Suppressor macrophage treated with lipopolysaccharide for 4 hours (primary cell): ENCODE measurements at regions not wholly inside any gene's neighbourhood (a gene's known extent, or its start where the extent isn't known, plus 50 kb on each side); places are given as distances from the start of the nearest gene placed in this dataset.

Experiments
- DNase-seq: peaks from one replicate; pipeline ENCODE4 v3.0.0-alpha.2; 2020

GRCh38 chr20:11053310-11053709 is 379.5 kb upstream of the JAG1 start:
- DNase-seq: no peak

DNA sequence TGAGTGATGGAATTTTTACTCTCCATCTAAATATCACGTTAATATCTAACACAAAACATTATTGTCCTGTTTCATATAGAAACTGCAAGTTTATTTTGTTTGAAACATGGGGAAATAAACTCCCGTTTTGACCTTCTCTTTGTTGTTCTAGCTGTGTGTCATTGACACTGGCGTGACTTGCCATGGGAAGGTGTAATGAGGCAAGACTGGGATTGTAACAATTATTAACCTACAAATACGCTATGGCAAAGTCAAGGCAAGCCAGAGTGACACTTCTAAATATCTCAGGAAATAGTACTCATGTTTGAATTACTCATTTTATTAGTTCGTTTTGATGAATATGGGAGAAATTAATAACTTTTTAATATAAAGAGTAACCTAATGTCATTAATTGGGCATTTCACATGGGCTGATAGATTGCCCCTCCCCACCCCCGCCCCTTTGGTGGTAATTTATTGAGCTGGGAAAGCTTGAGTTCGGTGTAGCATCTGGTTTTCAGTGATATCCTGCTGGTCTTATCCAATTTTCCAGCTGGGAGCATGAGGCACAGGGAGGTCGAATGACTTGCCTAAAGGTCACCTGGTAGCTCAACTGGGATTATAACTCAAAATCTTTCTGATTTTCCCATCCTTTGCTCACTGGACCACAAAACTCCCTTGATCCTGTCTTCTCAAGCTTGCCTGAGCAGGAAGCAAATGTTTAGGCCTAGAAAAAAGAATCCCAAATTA is 380.6 kb upstream of the JAG1 start:
- no peak for DNase-seq

- DNase-seq: no peak
These were observed 382.6 kb upstream of the JAG1 start for GRCh38 chr20:11056414-11056813.

GRCh38 chr20:11057624-11058023 is 383.8 kb upstream of the JAG1 start:
- DNase-seq: no peak

- no peak for DNase-seq
These were observed 385.9 kb upstream of the JAG1 start for GRCh38 chr20:11059659-11060058.

GRCh38 chr20:11060423-11061185 is 386.8 kb upstream of the JAG1 start:
- no peak for DNase-seq

DNA sequence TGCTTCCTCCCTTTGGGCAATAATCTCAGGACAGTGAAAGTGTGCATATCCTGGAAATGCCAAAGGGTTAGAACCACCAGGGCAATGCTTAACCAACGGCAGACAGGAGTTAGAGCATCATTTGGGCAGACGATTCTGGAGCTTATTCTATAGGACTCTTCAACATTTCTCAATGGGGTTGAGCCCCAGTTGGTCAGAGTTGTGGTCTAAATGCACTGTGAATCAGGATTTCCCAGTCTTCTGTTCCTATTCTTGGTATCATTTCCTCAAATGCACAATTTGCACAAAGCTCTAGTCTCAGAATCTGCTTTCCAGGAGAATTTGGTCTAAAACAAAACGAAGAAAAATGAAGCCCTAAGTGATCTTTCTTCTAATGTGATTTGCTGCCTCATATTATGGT is 389.6 kb upstream of the JAG1 start:
- DNase-seq: peak; percentile 62

GRCh38 chr20:11064946-11065345 is 391.1 kb upstream of the JAG1 start:
- DNase-seq: no peak

GRCh38 chr20:11067359-11067758 is 393.6 kb upstream of the JAG1 start:
- DNase-seq: no peak

- DNase-seq: peak; percentile 2
These were observed 399.2 kb upstream of the JAG1 start for GRCh38 chr20:11072982-11073381.

GRCh38 chr20:11076434-11077105 is 402.8 kb upstream of the JAG1 start:
- DNase-seq: peak; percentile 7

- no peak for DNase-seq
These were observed 403.4 kb upstream of the JAG1 start for GRCh38 chr20:11077226-11077625.

GRCh38 chr20:11080010-11080409 is 406.2 kb upstream of the JAG1 start:
- no peak for DNase-seq

- no peak for DNase-seq
These were observed 407.1 kb upstream of the JAG1 start for GRCh38 chr20:11080781-11081377.

- DNase-seq: no peak
These were observed 410.0 kb upstream of the JAG1 start for GRCh38 chr20:11083841-11084240.

DNA sequence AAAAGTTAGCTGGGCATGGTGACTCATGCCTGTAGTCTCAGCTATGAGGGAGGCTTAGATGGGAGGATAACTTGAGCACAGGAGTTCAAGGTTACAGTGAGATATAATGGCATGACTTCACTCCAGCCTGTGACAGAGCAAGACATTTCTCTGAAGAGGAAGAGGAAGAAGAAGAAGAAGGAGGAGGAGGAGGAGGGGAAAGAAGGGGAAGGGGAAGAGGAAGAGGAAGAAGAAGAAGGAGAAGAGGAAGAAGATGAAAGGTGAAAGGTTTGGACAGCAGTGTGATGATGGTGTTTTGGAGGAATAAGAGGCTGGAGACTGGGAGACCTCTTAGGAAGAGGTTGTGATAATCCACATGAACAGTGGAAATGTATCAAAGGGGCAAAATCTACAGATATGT is 410.7 kb upstream of the JAG1 start:
- no peak for DNase-seq

DNA sequence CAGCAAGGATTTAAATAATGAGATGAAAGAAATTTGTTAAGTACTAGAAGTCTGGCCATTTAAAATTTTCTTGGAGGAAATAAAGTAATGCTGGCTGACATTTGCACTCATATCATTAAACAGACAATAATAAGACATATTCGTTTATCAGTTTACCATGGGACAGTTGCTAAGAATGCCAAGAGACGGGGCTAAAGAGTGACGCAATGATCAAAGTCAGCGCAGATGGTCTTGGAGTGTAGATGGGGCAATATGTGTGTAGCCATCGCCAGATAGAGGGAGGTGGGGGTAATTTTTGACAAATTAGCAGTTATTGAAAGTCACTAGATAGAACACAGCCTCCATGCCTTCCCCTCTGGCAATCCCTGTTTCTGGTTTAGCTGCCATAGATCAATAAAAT is 413.2 kb upstream of the JAG1 start:
- no peak for DNase-seq

GRCh38 chr20:11090751-11091150 is 417.0 kb upstream of the JAG1 start:
- DNase-seq: no peak

DNA sequence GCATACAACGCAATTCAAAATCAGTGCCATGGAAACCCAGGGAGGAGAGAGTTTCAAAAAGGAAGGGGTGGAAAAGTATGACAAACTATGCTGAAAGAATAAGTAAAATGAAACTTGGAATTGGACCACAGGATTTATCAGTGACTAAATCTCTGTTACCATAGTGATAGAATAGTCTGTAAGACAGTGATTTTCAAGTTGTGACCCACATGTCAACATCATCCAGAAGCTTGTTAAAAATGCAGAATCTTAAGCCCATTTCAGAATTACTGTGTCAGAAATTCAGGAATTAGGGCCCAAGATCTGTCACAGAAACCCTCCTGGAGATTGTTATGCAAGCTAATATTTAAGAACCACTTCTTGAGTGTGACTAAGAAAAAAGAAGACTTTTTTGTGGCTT is 417.7 kb upstream of the JAG1 start:
- no peak for DNase-seq

DNA sequence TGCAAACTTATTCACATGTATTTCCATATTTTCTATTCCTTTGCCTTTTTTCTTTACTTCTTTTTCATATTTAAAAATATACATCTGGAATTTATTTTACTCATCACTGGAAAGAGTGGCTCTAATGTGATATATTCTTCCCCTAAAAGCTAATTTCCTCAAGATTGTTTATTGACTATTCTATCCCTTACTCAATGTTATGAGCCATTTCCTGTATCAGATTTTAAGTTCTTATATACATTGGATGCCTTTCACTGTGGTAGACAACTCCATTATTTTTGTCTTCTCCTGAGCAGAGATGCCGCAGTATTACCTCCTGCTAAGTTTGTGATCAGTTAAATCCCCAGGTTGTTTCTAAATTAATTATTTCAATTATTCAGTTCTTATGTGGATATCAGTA is 418.4 kb upstream of the JAG1 start:
- no peak for DNase-seq

DNA sequence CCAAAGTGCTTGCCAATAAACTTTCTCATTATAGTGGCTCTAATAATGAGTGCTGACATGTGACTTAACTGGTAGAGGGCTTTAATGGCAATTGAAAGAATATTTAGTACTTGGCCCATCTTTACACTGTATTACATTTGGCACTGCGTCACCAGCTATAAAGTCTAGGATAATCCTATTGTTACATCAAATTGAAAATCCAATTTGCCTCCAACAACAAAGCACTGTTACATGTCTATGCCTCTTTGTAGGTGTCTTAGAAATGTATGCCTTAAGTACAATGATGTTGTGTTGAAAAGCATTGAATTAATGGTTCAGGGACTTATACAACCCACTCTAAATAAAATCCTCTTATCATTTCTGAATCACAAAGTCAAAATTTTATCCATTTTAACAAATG is 420.4 kb upstream of the JAG1 start:
- no peak for DNase-seq

GRCh38 chr20:11094711-11095110 is 420.9 kb upstream of the JAG1 start:
- DNase-seq: no peak

DNA sequence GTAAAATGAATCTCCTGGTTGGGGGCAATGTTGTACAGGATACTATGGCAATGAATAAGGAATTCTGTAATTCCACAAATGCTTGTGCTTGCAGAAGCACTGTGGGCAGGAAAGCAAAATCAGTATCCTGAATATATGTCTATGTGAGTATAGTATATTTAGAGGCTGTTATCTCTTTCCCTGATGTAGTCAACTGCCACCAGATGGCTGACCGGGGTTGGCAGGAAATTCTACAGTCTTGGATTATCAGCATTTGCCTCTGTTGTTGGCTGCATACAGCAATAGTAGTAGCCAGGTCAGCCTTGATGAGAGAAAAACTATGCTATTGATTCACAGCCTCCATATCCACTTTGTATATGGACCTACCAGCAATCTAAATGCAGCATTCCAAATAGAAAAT is 425.1 kb upstream of the JAG1 start:
- no peak for DNase-seq

- DNase-seq: peak; percentile 57
These were observed 427.4 kb upstream of the JAG1 start for GRCh38 chr20:11101243-11101642.
